ENCODE measurements at regions not wholly inside any gene's neighbourhood (a gene's known extent, or its start where the extent isn't known, plus 50 kb on each side); places are given as distances from the start of the nearest gene placed in this dataset.

- Histone ChIP-seq H3K27ac (no peak overlapping the region), H3K4me3 (no peak overlapping the region), H3K4me1 (no peaks in the 10 kb centered on the region), H3K36me3 (no peaks in the 10 kb centered on the region), H3K27me3 (no peaks in the 10 kb centered on the region), H3K9me3 (peaks cover 0 to 8% (median 0%) of the 10 kb centered on the region in 11 donors)
- TF ChIP-seq CTCF (IDR thresholded peaks at IDR 0.05), result no peak
- DNase-seq (no peak), ATAC-seq (no peak)
- 56% methylated on average over 1 of the region's 1 CpG for WGBS, 2 donors
- intact Hi-C loops (cut with DNase I), result no loop called here
These were observed 381.8 kb downstream of the UBE2NL start for GRCh38 chrX:144265641-144266040.

- no peaks in the 10 kb centered on the region for H3K4me1 ChIP-seq
- H3K27ac ChIP-seq, result no peak overlapping the region
- no peaks in the 10 kb centered on the region for H3K36me3 ChIP-seq
- intact Hi-C loops (cut with DNase I), result no loop called here
- TF ChIP-seq CTCF (IDR thresholded peaks at IDR 0.05), result no peak
- no peak overlapping the region for H3K4me3 ChIP-seq
- ATAC-seq (peak in 1 of 8 donors; percentile 29), DNase-seq (no peak)
- WGBS, 2 donors, result 25 to 27% methylated on average over 3 of the region's 3 CpGs
- H3K9me3 ChIP-seq, result no peaks in the 10 kb centered on the region
- H3K27me3 ChIP-seq, result no peaks in the 10 kb centered on the region
These were observed 391.5 kb downstream of the UBE2NL start for GRCh38 chrX:144275367-144275766.

- intact Hi-C loops (cut with DNase I), result no loop called here
- no peaks in the 10 kb centered on the region for H3K36me3 ChIP-seq
- no peak for TF ChIP-seq CTCF (IDR thresholded peaks at IDR 0.05)
- WGBS, 2 donors, result 26 to 31% methylated on average over 3 of the region's 3 CpGs
- H3K4me3 ChIP-seq, result no peak overlapping the region
- no peaks in the 10 kb centered on the region for H3K9me3 ChIP-seq
- H3K4me1 ChIP-seq, result no peaks in the 10 kb centered on the region
- DNase-seq (no peak), ATAC-seq (no peak)
- no peaks in the 10 kb centered on the region for H3K27me3 ChIP-seq
- no peak overlapping the region for H3K27ac ChIP-seq
These were observed 392.0 kb downstream of the UBE2NL start for GRCh38 chrX:144275843-144276242.

GRCh38 chrX:144293229-144293628 is 409.4 kb downstream of the UBE2NL start:
- 58 to 70% methylated on average over 2 of the region's 2 CpGs for WGBS, 2 donors
- no peak overlapping the region for H3K27ac ChIP-seq
- no peak overlapping the region for H3K4me3 ChIP-seq
- H3K36me3 ChIP-seq, result no peaks in the 10 kb centered on the region
- intact Hi-C loops (cut with DNase I), result no loop called here
- no peak for TF ChIP-seq CTCF (IDR thresholded peaks at IDR 0.05)
- H3K4me1 ChIP-seq, result no peaks in the 10 kb centered on the region
- no peaks in the 10 kb centered on the region for H3K27me3 ChIP-seq
- H3K9me3 ChIP-seq, result peaks cover 0 to 19% (median 0%) of the 10 kb centered on the region in 11 donors
- DNase-seq (no peak), ATAC-seq (no peak)

GRCh38 chrX:144295921-144296320 is 412.1 kb downstream of the UBE2NL start:
- DNase-seq (no peak), ATAC-seq (no peak)
- H3K36me3 ChIP-seq, result no peaks in the 10 kb centered on the region
- H3K4me1 ChIP-seq, result no peaks in the 10 kb centered on the region
- WGBS, 2 donors, result 64 to 76% methylated on average over 1 of the region's 1 CpG
- H3K4me3 ChIP-seq, result no peak overlapping the region
- intact Hi-C loops (cut with DNase I), result no loop called here
- no peak overlapping the region for H3K27ac ChIP-seq
- H3K9me3 ChIP-seq, result no peaks in the 10 kb centered on the region
- H3K27me3 ChIP-seq, result no peaks in the 10 kb centered on the region
- TF ChIP-seq CTCF (IDR thresholded peaks at IDR 0.05), result no peak

All from heart right ventricle (tissue), 16 donors.